Naive thymus-derived CD4-positive, alpha-beta T cell (primary cell): ENCODE measurements at regions not wholly inside any gene's neighbourhood (a gene's known extent, or its start where the extent isn't known, plus 50 kb on each side); places are given as distances from the start of the nearest gene placed in this dataset.
"Not testable (repeated sequence)": the region's sequence is repeated elsewhere in the genome, so short reads cannot be mapped to it uniquely, and the experiment has no call there.

Experiments used
- ATAC-seq: fragments of 150-1000 bp; cut with Tn5 transposase; 2 replicates; pipeline ENCODE4 v1.10.0; 2021; ENCODE audit warnings: mild to moderate bottlenecking, moderate library complexity
- CTCF ChIA-PET: fragments of 350-600 bp; sonication (Branson Sonifier 250); formaldehyde crosslinking; loops from one replicate; lab custom pipeline; 2021; ENCODE audit warnings: antibody characterized with exemption; lab: Charles Lee
- POLR2A ChIA-PET: fragments of 350-600 bp; sonication (Branson Sonifier 250); formaldehyde crosslinking; loops from one replicate; lab custom pipeline; 2021; ENCODE audit warnings: antibody characterized with exemption, inconsistent platforms; lab: Charles Lee
- DNase-seq, 9 donors: peaks; one replicate each; pipeline versions ENCODE4 v3.0.0 to v3.0.0-alpha.2; 2020 to 2022; ENCODE audit warnings: mixed read lengths in 1 of 9
- H3K27ac ChIP-seq: one replicate; pipeline ENCODE4 v1.7.0; 2013; ENCODE audit warnings: mild to moderate bottlenecking, low read depth, low read length, moderate library complexity
- H3K27me3 ChIP-seq, 2 donors: one replicate each; pipeline ENCODE4 v1.7.0; 2013; ENCODE audit warnings: low read length in 2 of 2, mild to moderate bottlenecking in 2 of 2, moderate library complexity in 2 of 2; ENCODE audit not compliant: control insufficient read depth in 2 of 2, insufficient read depth in 2 of 2
- H3K36me3 ChIP-seq, 3 experiments: 1 replicate in 2 of 3; 2 replicates in 1 of 3; pipeline ENCODE4 v1.7.0; 2013; ENCODE audit warnings: low read length in 3 of 3, mild to moderate bottlenecking in 3 of 3, moderate library complexity in 1 of 3; ENCODE audit not compliant: insufficient read depth in 3 of 3, control insufficient read depth in 2 of 3
- H3K4me1 ChIP-seq, 2 donors: one replicate each; pipeline ENCODE4 v1.7.0; 2013; ENCODE audit warnings: low read length in 2 of 2, mild to moderate bottlenecking in 2 of 2, moderate library complexity in 1 of 2; ENCODE audit not compliant: control insufficient read depth in 2 of 2, insufficient read depth in 2 of 2
- H3K4me3 ChIP-seq: 2 replicates; pipeline ENCODE4 v1.7.0; 2013; ENCODE audit warnings: mild to moderate bottlenecking, low read length
- H3K9me3 ChIP-seq, 3 experiments: 1 replicate in 2 of 3; 2 replicates in 1 of 3; pipeline ENCODE4 v1.7.0; 2013; ENCODE audit warnings: low read length in 3 of 3; ENCODE audit not compliant: control insufficient read depth in 2 of 3
- H3K27ac Mint-ChIP-seq, 9 donors: one replicate each; pipeline ENCODE4 v1.8.0; 2020 to 2022; ENCODE audit warnings: mixed read lengths in 9 of 9, mild to moderate bottlenecking in 8 of 9, moderate library complexity in 5 of 9, inconsistent platforms in 2 of 9
- H3K27me3 Mint-ChIP-seq, 5 donors: one replicate each; pipeline ENCODE4 v1.8.0; 2021 to 2022; ENCODE audit warnings: mixed read lengths in 5 of 5, mild to moderate bottlenecking in 1 of 5
- H3K36me3 Mint-ChIP-seq, 5 donors: one replicate each; pipeline ENCODE4 v1.8.0; 2020 to 2022; ENCODE audit warnings: mixed read lengths in 5 of 5, mild to moderate bottlenecking in 3 of 5, inconsistent platforms in 1 of 5
- H3K4me1 Mint-ChIP-seq, 7 donors: one replicate each; pipeline ENCODE4 v1.8.0; 2020 to 2022; ENCODE audit warnings: mixed read lengths in 7 of 7, mild to moderate bottlenecking in 3 of 7, inconsistent platforms in 1 of 7
- H3K4me3 Mint-ChIP-seq, 10 donors: one replicate each; pipeline ENCODE4 v1.8.0; 2020 to 2022; ENCODE audit warnings: mild to moderate bottlenecking in 10 of 10, mixed read lengths in 10 of 10, moderate library complexity in 6 of 10, inconsistent platforms in 2 of 10
- H3K9me3 Mint-ChIP-seq, 11 donors: one replicate each; pipeline ENCODE4 v1.8.0; 2020 to 2022; ENCODE audit warnings: mixed read lengths in 11 of 11, mild to moderate bottlenecking in 4 of 11, inconsistent platforms in 1 of 11, moderate library complexity in 1 of 11
- intact Hi-C, 2 donors: fragments of 100-400 bp; cut with micrococcal nuclease; formaldehyde crosslinking; loops; one replicate each; pipeline ENCODE4 v1.15.1; 2023

- Mint-ChIP-seq H3K4me3 (no peak overlapping the region), H3K27me3 (peaks cover 3 to 19% (median 14%) of the 10 kb centered on the region in 5 donors), H3K27ac (no peak overlapping the region), H3K4me1 (peaks cover 0 to 2% (median 0%) of the 10 kb centered on the region in 7 donors), H3K9me3 (no peaks in the 10 kb centered on the region), H3K36me3 (no peaks in the 10 kb centered on the region)
- H3K36me3 ChIP-seq = no peaks in the 10 kb centered on the region
- H3K4me1 ChIP-seq = no peaks in the 10 kb centered on the region
- no peak overlapping the region for H3K27ac ChIP-seq
- DNase-seq (no peak), ATAC-seq (no peak)
- intact Hi-C loops = no loop called here
- CTCF ChIA-PET = no interaction called here
- no peaks in the 10 kb centered on the region for H3K9me3 ChIP-seq
- POLR2A ChIA-PET = no interaction called here
- no peak overlapping the region for H3K4me3 ChIP-seq
- no peaks in the 10 kb centered on the region for H3K27me3 ChIP-seq
Measured at GRCh38 chr7:12031638-12032037, 179.5 kb upstream of the TMEM106B start.

GRCh38 chr7:12032146-12032545, 178.9 kb upstream of the TMEM106B start:
- Mint-ChIP-seq H3K27ac (no peak overlapping the region), H3K9me3 (no peaks in the 10 kb centered on the region), H3K4me1 (peaks cover 0 to 2% (median 0%) of the 10 kb centered on the region in 7 donors), H3K4me3 (no peak overlapping the region), H3K27me3 (peaks cover 3 to 25% (median 15%) of the 10 kb centered on the region in 5 donors), H3K36me3 (no peaks in the 10 kb centered on the region)
- no peak overlapping the region for H3K4me3 ChIP-seq
- no peaks in the 10 kb centered on the region for H3K4me1 ChIP-seq
- POLR2A ChIA-PET = no interaction called here
- intact Hi-C loops = no loop called here
- ATAC-seq (no peak), DNase-seq (no peak)
- no peaks in the 10 kb centered on the region for H3K36me3 ChIP-seq
- H3K9me3 ChIP-seq = no peaks in the 10 kb centered on the region
- H3K27me3 ChIP-seq = no peaks in the 10 kb centered on the region
- no peak overlapping the region for H3K27ac ChIP-seq
- CTCF ChIA-PET = no interaction called here

- H3K4me1 ChIP-seq, DNase-seq, CTCF ChIA-PET, H3K27ac Mint-ChIP-seq, H3K4me3 ChIP-seq, intact Hi-C loops, ATAC-seq, H3K36me3 Mint-ChIP-seq, H3K27me3 ChIP-seq, H3K4me1 Mint-ChIP-seq, H3K27ac ChIP-seq, H3K4me3 Mint-ChIP-seq, H3K9me3 ChIP-seq, POLR2A ChIA-PET, H3K36me3 ChIP-seq, H3K9me3 Mint-ChIP-seq: not testable (repeated sequence)
- H3K27me3 Mint-ChIP-seq = peaks cover 0 to 36% (median 24%) of the 10 kb centered on the region in 5 donors
Measured at GRCh38 chr7:12043457-12043856, 167.6 kb upstream of the TMEM106B start.

- no peak for ATAC-seq
- Histone ChIP-seq H3K4me1 (no peaks in the 10 kb centered on the region), H3K27ac (no peak overlapping the region), H3K36me3 (no peaks in the 10 kb centered on the region), H3K9me3 (peaks cover 0 to 16% (median 0%) of the 10 kb centered on the region in 3 experiments), H3K27me3 (no peaks in the 10 kb centered on the region), H3K4me3 (no peak overlapping the region)
- intact Hi-C loops = no loop called here
- Mint-ChIP-seq H3K36me3 (peaks cover 0 to 9% (median 0%) of the 10 kb centered on the region in 5 donors), H3K27me3 (peaks cover 0 to 21% (median 12%) of the 10 kb centered on the region in 5 donors), H3K4me1 (no peaks in the 10 kb centered on the region), H3K4me3 (no peak overlapping the region), H3K27ac (no peak overlapping the region), H3K9me3 (peaks cover 0 to 26% (median 16%) of the 10 kb centered on the region in 11 donors)
- ChIA-PET CTCF (no interaction called here), POLR2A (no interaction called here)
- DNase-seq = no peak
Measured at GRCh38 chr7:12052211-12052610, 158.9 kb upstream of the TMEM106B start.

GRCh38 chr7:12053561-12053960, 157.5 kb upstream of the TMEM106B start:
- peaks cover 0 to 21% (median 13%) of the 10 kb centered on the region in 5 donors for H3K27me3 Mint-ChIP-seq

GRCh38 chr7:12054830-12055229, 156.3 kb upstream of the TMEM106B start:
- no peaks in the 10 kb centered on the region for H3K4me1 ChIP-seq
- Mint-ChIP-seq H3K27me3 (peaks cover 0 to 21% (median 17%) of the 10 kb centered on the region in 5 donors), H3K27ac (no peak overlapping the region), H3K9me3 (peaks cover 0 to 36% (median 26%) of the 10 kb centered on the region in 11 donors), H3K4me3 (no peak overlapping the region), H3K36me3 (peaks cover 0 to 17% (median 0%) of the 10 kb centered on the region in 5 donors), H3K4me1 (no peaks in the 10 kb centered on the region)
- POLR2A ChIA-PET = no interaction called here
- DNase-seq (no peak), ATAC-seq (no peak)
- no peak overlapping the region for H3K27ac ChIP-seq
- H3K36me3 ChIP-seq = no peaks in the 10 kb centered on the region
- H3K9me3 ChIP-seq = peaks cover 0 to 16% (median 0%) of the 10 kb centered on the region in 3 experiments
- no peaks in the 10 kb centered on the region for H3K27me3 ChIP-seq
- no peak overlapping the region for H3K4me3 ChIP-seq
- intact Hi-C loops = no loop called here
- CTCF ChIA-PET = interaction anchor here (1.0 kb wide), 1 partner anchor 10 kb away, joined by 3 read pairs; no protein-coding TSS in a partner anchor

More at GRCh38 chr7:12053561-12053960, 157.5 kb upstream of the TMEM106B start:
- no peaks in the 10 kb centered on the region for H3K36me3 ChIP-seq
- ChIA-PET POLR2A (no interaction called here), CTCF (no interaction called here)
- DNase-seq (no peak), ATAC-seq (no peak)
- H3K9me3 Mint-ChIP-seq = peaks cover 0 to 36% (median 26%) of the 10 kb centered on the region in 11 donors
- intact Hi-C loops = no loop called here
- H3K4me1 Mint-ChIP-seq = no peaks in the 10 kb centered on the region
- no peaks in the 10 kb centered on the region for H3K27me3 ChIP-seq
- H3K4me3 Mint-ChIP-seq = no peak overlapping the region
- no peak overlapping the region for H3K27ac Mint-ChIP-seq
- peaks cover 0 to 16% (median 0%) of the 10 kb centered on the region in 3 experiments for H3K9me3 ChIP-seq
- no peak overlapping the region for H3K27ac ChIP-seq
- H3K36me3 Mint-ChIP-seq = peaks cover 0 to 17% (median 0%) of the 10 kb centered on the region in 5 donors
- no peaks in the 10 kb centered on the region for H3K4me1 ChIP-seq
- no peak overlapping the region for H3K4me3 ChIP-seq

- DNase-seq (no peak), ATAC-seq (no peak)
- H3K27me3 Mint-ChIP-seq = peaks cover 0 to 18% (median 14%) of the 10 kb centered on the region in 5 donors
- H3K9me3 Mint-ChIP-seq = peaks cover 0 to 36% (median 26%) of the 10 kb centered on the region in 11 donors
- intact Hi-C loops = no loop called here
- Histone ChIP-seq H3K4me1 (no peaks in the 10 kb centered on the region), H3K4me3 (no peak overlapping the region), H3K36me3 (no peaks in the 10 kb centered on the region), H3K27ac (no peak overlapping the region), H3K27me3 (no peaks in the 10 kb centered on the region), H3K9me3 (peaks cover 0 to 16% (median 0%) of the 10 kb centered on the region in 3 experiments)
- H3K4me3 Mint-ChIP-seq = no peak overlapping the region
- ChIA-PET CTCF (no interaction called here), POLR2A (no interaction called here)
- H3K27ac Mint-ChIP-seq = no peak overlapping the region
- H3K36me3 Mint-ChIP-seq = peaks cover 0 to 17% (median 0%) of the 10 kb centered on the region in 5 donors
- H3K4me1 Mint-ChIP-seq = no peaks in the 10 kb centered on the region
Measured at GRCh38 chr7:12056381-12056780, 154.7 kb upstream of the TMEM106B start.
